Heart right ventricle (tissue), 16 donors: ENCODE measurements at regions not wholly inside any gene's neighbourhood (a gene's known extent, or its start where the extent isn't known, plus 50 kb on each side); places are given as distances from the start of the nearest gene placed in this dataset.
A peak's percentile ranks its signal among the peaks of the same experiment; 100 is the strongest.

Source experiments
- ATAC-seq, 8 donors: fragments of 200-7000 bp; cut with Tn5 transposase; one replicate each; pipeline ENCODE4 v1.9.1; 2020; ENCODE audit warnings: mild to moderate bottlenecking in 8 of 8, moderate library complexity in 8 of 8, moderate number of reproducible peaks in 1 of 8
- DNase-seq, 2 donors: peaks; one replicate each; pipeline ENCODE4 v3.0.0-alpha.2; 2020
- H3K27ac ChIP-seq, 10 donors: fragments of 200-600 bp; sonication (generic) in 2 of 10; one replicate each; pipeline versions ENCODE4 v1.5.0 to v1.8.0; 2020 to 2022; ENCODE audit warnings: mild to moderate bottlenecking in 3 of 10
- H3K27me3 ChIP-seq, 7 donors: fragments of 200-600 bp; one replicate each; pipeline ENCODE4 v1.8.0; 2021 to 2022; ENCODE audit warnings: mild to moderate bottlenecking in 2 of 7
- H3K36me3 ChIP-seq, 9 donors: fragments of 200-600 bp; sonication (generic) in 1 of 9; one replicate each; pipeline versions ENCODE4 v1.5.0 to v1.8.0; 2020 to 2022; ENCODE audit warnings: mild to moderate bottlenecking in 2 of 9
- H3K4me1 ChIP-seq, 9 donors: fragments of 200-600 bp; sonication (generic) in 1 of 9; one replicate each; pipeline versions ENCODE4 v1.5.0 to v1.8.0; 2020 to 2022; ENCODE audit warnings: mild to moderate bottlenecking in 4 of 9
- H3K4me3 ChIP-seq, 10 donors: fragments of 200-600 bp; sonication (generic) in 2 of 10; one replicate each; pipeline versions ENCODE4 v1.5.0 to v1.8.0; 2020 to 2022; ENCODE audit warnings: mild to moderate bottlenecking in 7 of 10, moderate library complexity in 2 of 10
- H3K9me3 ChIP-seq, 11 donors: fragments of 200-600 bp in 10 of 11; sonication (generic) in 2 of 11; one replicate each; pipeline versions ENCODE4 v1.5.0 to v1.8.0; 2013 to 2022; ENCODE audit warnings: mild to moderate bottlenecking in 2 of 11, control low read depth in 1 of 11, moderate library complexity in 1 of 11
- WGBS, 2 donors: extraction: QIAGEN DNeasy Blood & Tissue Kit; methylation state at CpG; one replicate each; pipeline ENCODE4 v1.1.7; 2013; ENCODE audit warnings: inconsistent platforms in 1 of 2; 5-methylcytosine and 5-hydroxymethylcytosine counted together
- intact Hi-C, 10 donors: fragments of 100-400 bp; cut with DNase I; formaldehyde crosslinking; loops; one replicate each; pipeline versions ENCODE4 v1.11.1 to v1.14.2; 2022
- TF ChIP-seq, protein P1 (sequence below), 9 donors: fragments of 200-600 bp; sonication (generic) in 2 of 9; IDR thresholded peaks; one replicate each; pipeline versions ENCODE4 v1.5.0 to v1.8.0; 2021 to 2022; ENCODE audit warnings: antibody characterized with exemption in 9 of 9, mild to moderate bottlenecking in 5 of 9, moderate library complexity in 1 of 9
- donor health status: Arrhythmogenic right ventricular cardiomyopathy.
- donor health status: ischemic (EF 13 %, LVEDD 7.1; RV severe dilation, severe dysfunction).
- donor health status: healthy with polysubstance abuse.
- donor health status: DM: no; HTN: yes; CAD: no.
- donor health status: DM: no; HTN: no; CAD: no.
- donor health status: ischemic (EF 25% LVEDD 6.9; RV normal size, moderate dysfunction).
- donor health status: ischemic (EF 25% LVEDD 5.7; RV mildly dilated, moderate dysfunction).
- donor health status: healthy.
- donor health status: DM: yes; HTN: yes; CAD: no.
- donor health status: Ischemic cardiomyopathy.
- donor health status: ischemic (EF 35%, LVEDD 5.7; RV mildly dilated, moderate dysfunction).
- donor health status: nonischemic (EF 11% LVEDD 7.7; RV severe dilation, severe dysfunction).
- donor health status: DM: yes; HTN: yes; CAD: no.
- donor health status: PGD.
- donor health status: ischemic (EF 29% LVEDD 5.4; RV normal size, mild dysfunction).
- donor health status: nonischemic (EF 23%, LVEDD 6.1; RV moderate dilation, normal function).

DNA sequence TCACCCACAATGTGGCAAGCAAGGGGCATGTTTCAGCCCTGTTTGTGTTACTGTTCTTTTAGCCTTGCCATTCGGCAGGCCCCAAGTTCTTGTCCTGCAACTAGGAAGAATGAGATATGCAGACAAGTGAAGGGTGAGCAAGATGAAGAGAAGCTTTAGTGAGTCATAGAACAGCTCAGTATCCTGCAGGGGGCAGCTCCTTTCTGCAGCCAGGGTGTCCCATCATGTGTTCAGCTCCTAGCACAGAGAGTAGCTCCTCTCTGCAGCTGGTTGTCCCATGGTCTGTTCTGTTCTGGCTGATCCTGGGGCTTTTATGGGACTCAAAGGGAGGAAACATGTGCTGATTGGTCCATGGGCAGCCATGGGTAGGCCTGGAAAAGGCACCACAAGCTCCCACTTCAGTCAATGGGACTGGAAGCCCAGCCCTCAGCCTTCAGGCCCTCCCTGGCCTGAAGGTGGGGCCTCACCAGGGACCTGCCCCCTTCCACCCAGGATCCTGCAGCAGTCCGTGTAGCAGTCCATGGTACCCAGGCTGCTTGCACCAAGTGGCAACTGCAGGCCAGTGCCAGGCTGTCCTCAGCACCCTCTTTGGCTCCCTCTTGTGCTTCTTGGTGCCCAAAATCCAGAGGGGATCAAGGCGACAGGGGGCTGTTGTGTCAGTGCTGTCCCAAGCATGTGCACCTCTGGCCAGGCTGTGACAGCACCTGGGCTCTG lies 326.4 kb downstream of the NR4A2 start:
- no peaks in the 10 kb centered on the region for H3K36me3 ChIP-seq
- peaks cover 0 to 16% (median 0%) of the 10 kb centered on the region in 11 donors for H3K9me3 ChIP-seq
- no peaks in the 10 kb centered on the region for H3K27me3 ChIP-seq
- WGBS, 2 donors: 79 to 83% methylated on average over 3 of the region's 3 CpGs
- H3K4me3 ChIP-seq: no peak overlapping the region
- TF ChIP-seq, protein P1, sequence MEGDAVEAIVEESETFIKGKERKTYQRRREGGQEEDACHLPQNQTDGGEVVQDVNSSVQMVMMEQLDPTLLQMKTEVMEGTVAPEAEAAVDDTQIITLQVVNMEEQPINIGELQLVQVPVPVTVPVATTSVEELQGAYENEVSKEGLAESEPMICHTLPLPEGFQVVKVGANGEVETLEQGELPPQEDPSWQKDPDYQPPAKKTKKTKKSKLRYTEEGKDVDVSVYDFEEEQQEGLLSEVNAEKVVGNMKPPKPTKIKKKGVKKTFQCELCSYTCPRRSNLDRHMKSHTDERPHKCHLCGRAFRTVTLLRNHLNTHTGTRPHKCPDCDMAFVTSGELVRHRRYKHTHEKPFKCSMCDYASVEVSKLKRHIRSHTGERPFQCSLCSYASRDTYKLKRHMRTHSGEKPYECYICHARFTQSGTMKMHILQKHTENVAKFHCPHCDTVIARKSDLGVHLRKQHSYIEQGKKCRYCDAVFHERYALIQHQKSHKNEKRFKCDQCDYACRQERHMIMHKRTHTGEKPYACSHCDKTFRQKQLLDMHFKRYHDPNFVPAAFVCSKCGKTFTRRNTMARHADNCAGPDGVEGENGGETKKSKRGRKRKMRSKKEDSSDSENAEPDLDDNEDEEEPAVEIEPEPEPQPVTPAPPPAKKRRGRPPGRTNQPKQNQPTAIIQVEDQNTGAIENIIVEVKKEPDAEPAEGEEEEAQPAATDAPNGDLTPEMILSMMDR (IDR thresholded peaks at IDR 0.05): no peak
- ATAC-seq (peak in 2 of 8 donors; percentile 16 to 34), DNase-seq (no peak)
- intact Hi-C loops: no loop called here
- H3K4me1 ChIP-seq: no peaks in the 10 kb centered on the region
- no peak overlapping the region for H3K27ac ChIP-seq

DNA sequence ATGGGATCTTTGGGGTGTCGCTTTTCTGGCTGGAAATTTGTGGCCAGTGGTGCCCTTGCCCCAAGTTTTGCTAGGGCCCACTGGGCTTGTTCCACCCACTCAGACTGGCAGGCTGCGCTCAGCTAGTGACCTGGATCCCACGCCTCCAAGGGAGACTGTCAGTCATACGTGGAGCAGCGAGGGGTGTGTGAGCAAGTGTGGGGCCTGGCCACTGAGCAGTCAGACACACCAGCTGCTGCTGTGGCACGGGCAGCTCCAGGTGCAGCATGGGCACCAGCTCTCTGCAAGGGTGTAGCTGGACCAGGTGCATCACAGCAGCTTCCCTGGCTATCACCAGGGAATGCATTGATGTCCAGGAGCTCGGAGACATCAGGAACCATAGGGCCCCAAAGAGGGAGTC lies 327.0 kb downstream of the NR4A2 start:
- no peaks in the 10 kb centered on the region for H3K4me1 ChIP-seq
- no peaks in the 10 kb centered on the region for H3K36me3 ChIP-seq
- TF ChIP-seq, protein P1 (IDR thresholded peaks at IDR 0.05): no peak
- no peak overlapping the region for H3K27ac ChIP-seq
- H3K4me3 ChIP-seq: no peak overlapping the region
- ATAC-seq (no peak), DNase-seq (peak in 1 of 2 donors; percentile 6)
- intact Hi-C loops: no loop called here
- no peaks in the 10 kb centered on the region for H3K27me3 ChIP-seq
- H3K9me3 ChIP-seq: peaks cover 0 to 11% (median 0%) of the 10 kb centered on the region in 11 donors
- WGBS, 2 donors: 82 to 83% methylated on average over 7 of the region's 7 CpGs

DNA sequence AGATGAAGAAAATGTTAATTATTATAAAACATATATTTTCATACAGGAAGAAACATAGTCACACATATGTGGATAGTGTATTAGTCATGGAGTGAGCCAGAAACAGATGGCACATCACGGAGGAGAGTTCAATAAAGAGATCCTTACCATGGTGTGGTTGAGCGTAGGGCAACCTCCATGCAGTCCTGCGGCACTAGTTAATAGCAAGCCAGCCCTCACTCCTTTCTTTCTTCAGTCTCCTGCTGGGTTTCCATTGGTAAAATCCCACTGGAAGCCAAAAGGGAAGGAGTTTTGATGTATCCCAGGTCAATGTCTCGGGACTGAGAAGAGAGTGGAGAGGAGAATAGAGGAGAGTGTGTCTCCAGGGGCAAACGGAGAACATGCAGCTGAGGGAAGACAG lies 328.1 kb downstream of the NR4A2 start:
- Histone ChIP-seq H3K27me3 (no peaks in the 10 kb centered on the region), H3K36me3 (no peaks in the 10 kb centered on the region), H3K9me3 (peaks cover 0 to 1% (median 0%) of the 10 kb centered on the region in 11 donors), H3K27ac (no peak overlapping the region), H3K4me1 (no peaks in the 10 kb centered on the region), H3K4me3 (no peak overlapping the region)
- ATAC-seq (no peak), DNase-seq (no peak)
- intact Hi-C loops: no loop called here
- TF ChIP-seq, protein P1 (IDR thresholded peaks at IDR 0.05): no peak
- WGBS, 2 donors: 74 to 81% methylated on average over 5 of the region's 5 CpGs

DNA sequence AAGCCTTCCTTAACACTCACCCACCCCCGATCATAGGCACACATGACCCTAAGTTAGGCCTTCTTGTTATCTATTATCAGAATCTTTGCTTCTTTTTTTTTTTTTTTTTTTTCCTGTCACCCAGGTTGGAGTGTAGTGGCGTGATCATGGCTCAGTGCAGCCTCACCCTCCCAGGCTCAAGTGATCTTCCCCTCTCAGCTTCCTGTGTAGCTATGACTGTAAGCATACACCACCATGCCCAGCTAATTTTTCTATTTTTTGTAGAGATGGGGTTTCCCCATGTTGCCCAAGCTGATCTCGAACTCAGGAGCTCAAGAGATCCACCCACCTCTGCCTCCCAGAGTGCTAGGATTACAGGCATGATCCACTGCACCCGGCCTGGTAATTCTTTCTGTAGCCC lies 328.7 kb downstream of the NR4A2 start:
- DNase-seq: no peak

More for the DNA sequence above, 328.7 kb downstream of the NR4A2 start:
- H3K4me1 ChIP-seq: no peaks in the 10 kb centered on the region
- intact Hi-C loops: no loop called here
- 75 to 82% methylated on average over 4 of the region's 4 CpGs for WGBS, 2 donors
- no peak for ATAC-seq
- H3K4me3 ChIP-seq: no peak overlapping the region
- no peaks in the 10 kb centered on the region for H3K36me3 ChIP-seq
- H3K27me3 ChIP-seq: no peaks in the 10 kb centered on the region
- H3K27ac ChIP-seq: no peak overlapping the region
- TF ChIP-seq, protein P1 (IDR thresholded peaks at IDR 0.05): no peak
- no peaks in the 10 kb centered on the region for H3K9me3 ChIP-seq
